H1 (cell line): ENCODE measurements at regions not wholly inside any gene's neighbourhood (a gene's known extent, or its start where the extent isn't known, plus 50 kb on each side); places are given as distances from the start of the nearest gene placed in this dataset.

Source experiments
- CTCF ChIA-PET: fragments of 300-600 bp; sonication (Branson Sonifier 250); formaldehyde crosslinking; loops from one replicate; lab custom pipeline; 2021; ENCODE audit not compliant: partially characterized antibody; lab: Charles Lee
- POLR2A ChIA-PET: fragments of 300-600 bp; sonication (Branson Sonifier 250); formaldehyde crosslinking; loops from one replicate; lab custom pipeline; 2021; ENCODE audit warnings: inconsistent platforms; ENCODE audit not compliant: partially characterized antibody; lab: Charles Lee
- DNase-seq, 2 experiments: peaks; one replicate each; pipeline versions ENCODE4 v3.0.0 to v3.0.0-alpha.2; 2010 to 2022; ENCODE audit warnings: low spot score in 2 of 2, low read depth in 1 of 2, mixed read lengths in 1 of 2
- FAIRE-seq: peaks from 2 replicates; lab custom pipeline; 2011; peaks lifted over from hg19 to GRCh38; lab: Jason Lieb, UNC
- H2AFZ ChIP-seq: 2 replicates; pipeline ENCODE4 v1.8.1; 2012; ENCODE audit warnings: low read length, inconsistent platforms
- H2AK5ac ChIP-seq: 2 replicates; pipeline ENCODE4 v1.6.1; 2013; ENCODE audit warnings: low read depth, low read length
- H2BK120ac ChIP-seq: replicated peaks from 2 replicates; pipeline ENCODE3; 2013; ENCODE audit warnings: low read depth, low read length, inconsistent platforms
- H2BK12ac ChIP-seq: 2 replicates; pipeline ENCODE4 v1.6.1; 2013; ENCODE audit warnings: low read depth, low read length
- H2BK15ac ChIP-seq: 2 replicates; pipeline ENCODE4 v1.6.1; 2013; ENCODE audit warnings: low read length
- H2BK20ac ChIP-seq: 2 replicates; pipeline ENCODE4 v1.6.1; 2013; ENCODE audit warnings: low read length
- H2BK5ac ChIP-seq: 2 replicates; pipeline ENCODE4 v1.6.1; 2013; ENCODE audit warnings: low read depth, low read length
- H3K14ac ChIP-seq: 2 replicates; pipeline ENCODE4 v1.6.1; 2013; ENCODE audit warnings: inconsistent platforms; ENCODE audit not compliant: insufficient read length
- H3K18ac ChIP-seq: 2 replicates; pipeline ENCODE4 v1.6.1; 2013; ENCODE audit warnings: low read length; ENCODE audit errors: extremely low read depth
- H3K23ac ChIP-seq: 2 replicates; pipeline ENCODE4 v1.6.1; 2013; ENCODE audit warnings: inconsistent platforms; ENCODE audit not compliant: insufficient read length
- H3K23me2 ChIP-seq: 2 replicates; pipeline ENCODE4 v1.6.1; 2013; ENCODE audit warnings: low read depth, low read length
- H3K27ac ChIP-seq: 2 replicates; pipeline ENCODE4 v1.6.1; 2011; ENCODE audit warnings: low read depth, low read length, inconsistent platforms
- H3K27me3 ChIP-seq, 4 experiments: replicated peaks in 1 of 4; 1 replicate in 1 of 4; 2 replicates in 3 of 4; pipeline versions ENCODE4 v1.6.1 to v1.8.1; 2011 to 2013; ENCODE audit warnings: low read length in 3 of 4, mild to moderate bottlenecking in 3 of 4, inconsistent platforms in 2 of 4, mixed read lengths in 2 of 4, moderate library complexity in 1 of 4; ENCODE audit not compliant: control insufficient read depth in 3 of 4, insufficient read depth in 3 of 4; ENCODE audit errors: extremely low read depth in 1 of 4
- H3K36me3 ChIP-seq, 4 experiments: 2 replicates each; pipeline versions ENCODE4 v1.6.1 to v1.8.1; 2011 to 2013; ENCODE audit warnings: mild to moderate bottlenecking in 4 of 4, low read length in 3 of 4, moderate library complexity in 2 of 4, control low read depth in 1 of 4, inconsistent platforms in 1 of 4; ENCODE audit not compliant: insufficient read depth in 4 of 4, control insufficient read depth in 2 of 4
- H3K4ac ChIP-seq: replicated peaks from 2 replicates; pipeline ENCODE3; 2013; ENCODE audit warnings: low read length, low read depth, mixed read lengths, inconsistent platforms; ENCODE audit not compliant: insufficient read length
- H3K4me1 ChIP-seq, 4 experiments: replicated peaks in 1 of 4; 1 replicate in 1 of 4; 2 replicates in 3 of 4; pipeline versions ENCODE4 v1.6.1 to v1.8.1; 2011 to 2013; ENCODE audit warnings: low read length in 3 of 4, inconsistent platforms in 2 of 4, mixed read lengths in 1 of 4; ENCODE audit not compliant: insufficient read depth in 4 of 4, control insufficient read depth in 3 of 4
- H3K4me2 ChIP-seq, 2 experiments: 2 replicates each; pipeline versions ENCODE4 v1.6.1 to v1.8.1; 2011 to 2013; ENCODE audit warnings: low read depth in 2 of 2, low read length in 2 of 2, control low read depth in 1 of 2, inconsistent platforms in 1 of 2, mild to moderate bottlenecking in 1 of 2; ENCODE audit not compliant: insufficient read depth in 1 of 2
- H3K4me3 ChIP-seq, 4 experiments: fragments of 200-600, 300-600 bp in 1 of 4; sonication (generic), shearing (Covaris generic), sonication (Bioruptor Twin) in 1 of 4; 2 replicates each; pipeline versions ENCODE4 v1.5.1 to v1.8.1; 2011 to 2016; ENCODE audit warnings: low read length in 4 of 4, low read depth in 3 of 4, control low read depth in 2 of 4, inconsistent platforms in 2 of 4, mild to moderate bottlenecking in 2 of 4, mixed read lengths in 1 of 4, moderate library complexity in 1 of 4; ENCODE audit not compliant: insufficient read depth in 2 of 4; ENCODE audit errors: extremely low read depth in 1 of 4
- H3K56ac ChIP-seq: replicated peaks from 2 replicates; pipeline ENCODE3; 2013; ENCODE audit warnings: low read depth, mild to moderate bottlenecking, mixed read lengths, low read length, inconsistent platforms; ENCODE audit not compliant: insufficient read length
- H3K79me1 ChIP-seq: 2 replicates; pipeline ENCODE4 v1.6.1; 2013; ENCODE audit warnings: low read depth, low read length, control low read depth
- H3K79me2 ChIP-seq, 2 experiments: 2 replicates each; pipeline versions ENCODE4 v1.6.1 to v1.8.1; 2012 to 2013; ENCODE audit warnings: low read length in 2 of 2, mild to moderate bottlenecking in 2 of 2, inconsistent platforms in 1 of 2; ENCODE audit not compliant: insufficient read depth in 2 of 2, control insufficient read depth in 1 of 2
- H3K9ac ChIP-seq, 4 experiments: replicated peaks in 1 of 4; 1 replicate in 1 of 4; 2 replicates in 3 of 4; pipeline versions ENCODE4 v1.6.1 to v1.8.1; 2011 to 2013; ENCODE audit warnings: low read depth in 3 of 4, low read length in 3 of 4, control low read depth in 2 of 4, mild to moderate bottlenecking in 2 of 4, moderate library complexity in 2 of 4, inconsistent platforms in 1 of 4; ENCODE audit errors: extremely low read depth in 1 of 4
- H3K9me3 ChIP-seq, 2 experiments: 2 replicates each; pipeline versions ENCODE4 v1.6.1 to v1.8.1; 2012 to 2013; ENCODE audit warnings: mild to moderate bottlenecking in 2 of 2, moderate library complexity in 2 of 2, control low read depth in 1 of 2, inconsistent platforms in 1 of 2, low read depth in 1 of 2, low read length in 1 of 2, mixed read lengths in 1 of 2; ENCODE audit not compliant: insufficient read depth in 2 of 2
- H4K20me1 ChIP-seq, 2 experiments: replicated peaks in 1 of 2; 2 replicates each; pipeline versions ENCODE3 to v1.8.1; 2011 to 2013; ENCODE audit warnings: inconsistent platforms in 2 of 2, low read length in 2 of 2, mild to moderate bottlenecking in 1 of 2; ENCODE audit not compliant: insufficient read depth in 2 of 2, control insufficient read depth in 1 of 2
- H4K5ac ChIP-seq: 2 replicates; pipeline ENCODE4 v1.6.1; 2013; ENCODE audit warnings: low read length, low read depth, mixed read lengths, inconsistent platforms; ENCODE audit not compliant: insufficient read length
- H4K8ac ChIP-seq: 2 replicates; pipeline ENCODE4 v1.8.0; 2013; ENCODE audit warnings: mild to moderate bottlenecking, moderate library complexity, low read length, inconsistent platforms; ENCODE audit not compliant: insufficient read depth; ENCODE audit errors: extremely low read depth
- H4K91ac ChIP-seq: replicated peaks from 2 replicates; pipeline ENCODE3; 2013; ENCODE audit warnings: low read length, mixed read lengths, inconsistent platforms; ENCODE audit not compliant: insufficient read length
- CEBPB ChIP-seq: IDR thresholded peaks from 2 replicates; pipeline ENCODE4 v1.6.1; 2012; ENCODE audit warnings: low read depth, low read length
- POU5F1 ChIP-seq: IDR thresholded peaks from 2 replicates; pipeline ENCODE4 v1.6.1; 2011; ENCODE audit warnings: low read depth, mild to moderate bottlenecking, low read length, moderate library complexity
- RXRA ChIP-seq: IDR thresholded peaks from 2 replicates; pipeline ENCODE4 v1.6.1; 2011; ENCODE audit warnings: low read depth, mild to moderate bottlenecking, low read length, moderate library complexity; ENCODE audit not compliant: insufficient read depth
- SIX5 ChIP-seq: IDR thresholded peaks from 2 replicates; pipeline ENCODE4 v1.6.1; 2011; ENCODE audit warnings: mild to moderate bottlenecking, low read depth, low read length
- USF2 ChIP-seq: IDR thresholded peaks from 2 replicates; pipeline ENCODE4 v1.6.1; 2011; ENCODE audit warnings: low read length, improper control_type of control experiment
- whole genome bisulfite sequencing, 2 experiments: shearing (Covaris generic) in 1 of 2; methylation state at CpG; one replicate each; pipeline versions ENCODE4 v1.1.6 to v1.1.7; 2013 to 2015; ENCODE audit warnings: low lambda C conversion rate in 2 of 2, mixed read lengths in 2 of 2, inconsistent platforms in 1 of 2, low coverage in 1 of 2, missing lambda C conversion rate in 1 of 2; ENCODE audit not compliant: insufficient replicate concordance in 2 of 2, insufficient coverage in 1 of 2, insufficient read length in 1 of 2; ENCODE audit errors: extremely low coverage in 1 of 2, missing lambda C conversion rate in 1 of 2; 5-methylcytosine and 5-hydroxymethylcytosine counted together

- DNase-seq (no peak), FAIRE-seq (no peak)
- Histone ChIP-seq H3K4me2 (no peak overlapping the region), H3K56ac (no peak overlapping the region), H3K27ac (no peak overlapping the region), H2BK20ac (no peak overlapping the region), H3K4ac (no peak overlapping the region), H2BK12ac (no peak overlapping the region), H4K5ac (no peak overlapping the region), H4K91ac (no peak overlapping the region), H3K9ac (no peak overlapping the region; a peak in 1 of 7 replicates), H3K36me3 (no peaks in the 10 kb centered on the region), H3K79me2 (no peaks in the 10 kb centered on the region), H2AK5ac (no peak overlapping the region), H3K14ac (no peak overlapping the region), H3K23ac (no peak overlapping the region), H4K8ac (no peak overlapping the region), H2BK120ac (no peak overlapping the region), H2BK5ac (no peak overlapping the region), H3K23me2 (peaks cover 5% of the 10 kb centered on the region; the same call in 1 of the 2 replicates), H3K79me1 (no peaks in the 10 kb centered on the region), H3K27me3 (no peaks in the 10 kb centered on the region; a peak in 4 of 7 replicates), H2BK15ac (peak overlapping the region; percentile 48; the same call in 1 of the 2 replicates), H2AFZ (no peak overlapping the region), H3K18ac (no peak overlapping the region), H4K20me1 (no peaks in the 10 kb centered on the region), H3K4me3 (no peak overlapping the region), H3K4me1 (peaks cover 0 to 5% (median 0%) of the 10 kb centered on the region in 4 experiments; a peak in 3 of 7 replicates), H3K9me3 (no peaks in the 10 kb centered on the region)
- 80% methylated on average over 6 of the region's 6 CpGs; no CpG with 5 or more reads in 1 of the 2 experiments for WGBS, 2 experiments
- CTCF ChIA-PET = interaction anchor here (0.9 to 4.2 kb wide), 5 partner anchors 8 to 214 kb away, joined by 4 to 27 read pairs (median 15); partner anchors contain the start of gene TFAP2C
- POLR2A ChIA-PET = no interaction called here
- no peak for TF ChIP-seq POU5F1
- no peak for TF ChIP-seq USF2
- TF ChIP-seq RXRA = no peak
- no peak for TF ChIP-seq CEBPB
- TF ChIP-seq SIX5 = no peak
These were observed 212.3 kb downstream of the TFAP2C start for GRCh38 chr20:56841346-56841908.
